ENCODE measurements at regions not wholly inside any gene's neighbourhood (a gene's known extent, or its start where the extent isn't known, plus 50 kb on each side); places are given as distances from the start of the nearest gene placed in this dataset.

- Histone ChIP-seq H3K27me3 (ENCODE audit: low read depth) (no peaks in the 10 kb centered on the region), H3K9me3 (replicated peaks) (peaks cover 6% of the 10 kb centered on the region), H3K36me3 (no peaks in the 10 kb centered on the region), H3K4me1 (no peaks in the 10 kb centered on the region), H3K4me3 (no peak overlapping the region), H3K27ac (replicated peaks) (no peak overlapping the region)
- no peak for TF ChIP-seq CTCF (IDR thresholded peaks at IDR 0.05; ENCODE audit: borderline replicate concordance)
- intact Hi-C loops (cut with micrococcal nuclease) = no loop called here
- no peak for DNase-seq
Observed at GRCh38 chr2:139514951-139515350, 734.8 kb upstream of the NXPH2 start.

DNA sequence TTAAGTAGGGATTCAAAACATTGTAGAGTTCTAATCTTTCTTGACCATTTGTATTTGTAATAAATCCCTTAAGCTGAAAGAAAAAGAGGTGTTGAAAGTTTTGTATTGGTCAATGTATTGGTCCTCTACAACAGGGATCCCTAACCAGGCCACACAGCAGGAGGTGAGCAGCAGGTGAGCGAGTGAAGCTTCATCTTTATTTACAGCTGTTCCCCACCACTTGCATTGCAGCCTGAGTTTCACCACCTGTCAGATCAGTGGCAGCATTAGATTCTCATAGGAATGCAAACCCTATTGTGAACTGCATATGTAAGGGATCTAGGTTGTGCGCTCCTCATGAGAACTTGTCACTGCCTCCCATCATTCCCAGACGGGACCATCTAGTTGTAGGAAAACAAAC lies 715.7 kb upstream of the NXPH2 start:
- TF ChIP-seq CTCF (IDR thresholded peaks at IDR 0.05; ENCODE audit: borderline replicate concordance) = no peak
- H3K36me3 ChIP-seq = no peaks in the 10 kb centered on the region
- peaks cover 34% of the 10 kb centered on the region for H3K9me3 ChIP-seq (replicated peaks)
- H3K4me1 ChIP-seq = no peaks in the 10 kb centered on the region
- DNase-seq = no peak
- H3K27ac ChIP-seq (replicated peaks) = no peak overlapping the region
- intact Hi-C loops (cut with micrococcal nuclease) = no loop called here
- no peaks in the 10 kb centered on the region for H3K27me3 ChIP-seq (ENCODE audit: low read depth)
- H3K4me3 ChIP-seq = no peak overlapping the region

DNA sequence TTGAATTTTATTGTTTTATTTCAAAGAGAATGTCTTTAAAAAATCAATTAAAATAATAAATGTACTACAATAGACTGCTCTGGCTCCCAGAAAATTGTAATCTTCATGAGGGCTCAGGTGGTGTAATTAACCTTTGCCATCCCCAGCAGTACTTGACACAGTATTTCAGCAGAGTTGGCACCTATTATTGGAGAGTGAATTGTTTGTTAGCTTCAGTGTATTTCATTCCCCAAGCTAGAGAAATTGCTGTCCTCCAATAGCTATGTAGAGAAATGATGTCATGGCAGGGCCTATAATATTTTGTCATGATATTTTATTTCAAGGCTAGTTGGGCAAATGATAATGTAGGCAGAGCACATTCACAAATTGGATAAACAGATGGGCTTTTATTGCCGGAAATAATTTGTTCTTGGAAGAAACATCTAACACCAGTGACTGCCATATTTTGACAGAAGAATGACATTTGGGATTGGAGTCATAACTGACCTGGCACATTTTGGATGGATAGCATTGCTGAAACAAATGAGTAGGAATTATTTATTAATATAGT lies 712.0 kb upstream of the NXPH2 start:
- no peak for DNase-seq
- H3K9me3 ChIP-seq (replicated peaks) = peaks cover 3% of the 10 kb centered on the region
- no peak overlapping the region for H3K27ac ChIP-seq (replicated peaks)
- H3K36me3 ChIP-seq = no peaks in the 10 kb centered on the region
- intact Hi-C loops (cut with micrococcal nuclease) = no loop called here
- no peak for TF ChIP-seq CTCF (IDR thresholded peaks at IDR 0.05; ENCODE audit: borderline replicate concordance)
- H3K27me3 ChIP-seq (ENCODE audit: low read depth) = no peaks in the 10 kb centered on the region
- H3K4me1 ChIP-seq = no peaks in the 10 kb centered on the region
- no peak overlapping the region for H3K4me3 ChIP-seq

GRCh38 chr2:139480161-139480650 lies 700.0 kb upstream of the NXPH2 start:
- no peaks in the 10 kb centered on the region for H3K27me3 ChIP-seq (ENCODE audit: low read depth)
- H3K27ac ChIP-seq (replicated peaks) = no peak overlapping the region

DNA sequence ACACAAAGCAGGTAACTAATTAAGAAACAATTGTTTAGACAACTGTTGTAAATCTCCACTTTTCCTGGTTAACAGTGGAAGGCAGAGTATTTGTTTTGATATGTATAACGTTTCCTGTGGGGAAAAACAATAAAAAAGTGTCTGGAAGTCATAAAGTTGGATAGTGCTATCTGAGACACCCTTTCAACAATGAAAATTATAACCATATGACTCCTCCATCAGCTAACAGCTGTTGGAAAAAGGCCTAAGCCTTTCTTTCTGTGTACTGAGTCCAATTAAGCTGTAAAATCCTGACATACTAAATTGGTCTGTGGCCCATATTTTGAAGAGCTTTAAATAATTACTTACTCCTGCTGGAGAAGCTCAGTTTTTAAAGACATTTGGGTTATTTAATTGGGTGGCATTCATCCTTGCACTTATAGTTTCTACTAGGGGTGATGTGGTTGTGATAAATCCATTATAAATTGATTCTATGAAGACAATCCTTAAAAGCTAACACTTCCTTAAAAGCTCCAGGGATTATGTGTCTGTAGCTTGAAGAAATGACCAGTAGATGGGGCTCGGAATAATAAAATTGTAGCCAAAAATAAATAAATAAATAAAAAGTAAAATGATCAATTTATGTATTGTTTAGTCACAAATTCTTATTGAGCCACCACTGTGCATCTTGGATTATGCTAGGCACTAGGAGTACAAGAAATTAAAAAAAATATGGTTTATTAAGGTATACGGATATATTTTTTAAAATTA lies 698.1 kb upstream of the NXPH2 start:
- Histone ChIP-seq H3K4me3 (no peak overlapping the region), H3K27ac (replicated peaks) (no peak overlapping the region), H3K27me3 (ENCODE audit: low read depth) (no peaks in the 10 kb centered on the region), H3K36me3 (no peaks in the 10 kb centered on the region), H3K9me3 (replicated peaks) (peaks cover 13% of the 10 kb centered on the region), H3K4me1 (no peaks in the 10 kb centered on the region)
- intact Hi-C loops (cut with micrococcal nuclease) = no loop called here
- DNase-seq = no peak
- no peak for TF ChIP-seq CTCF (IDR thresholded peaks at IDR 0.05; ENCODE audit: borderline replicate concordance)

More at GRCh38 chr2:139480161-139480650, 700.0 kb upstream of the NXPH2 start:
- peaks cover 13% of the 10 kb centered on the region for H3K9me3 ChIP-seq (replicated peaks)
- no peaks in the 10 kb centered on the region for H3K36me3 ChIP-seq
- DNase-seq = no peak
- intact Hi-C loops (cut with micrococcal nuclease) = no loop called here
- no peak overlapping the region for H3K4me3 ChIP-seq
- no peak for TF ChIP-seq CTCF (IDR thresholded peaks at IDR 0.05; ENCODE audit: borderline replicate concordance)
- H3K4me1 ChIP-seq = no peaks in the 10 kb centered on the region
